ENCODE measurements at regions not wholly inside any gene's neighbourhood (a gene's known extent, or its start where the extent isn't known, plus 50 kb on each side); places are given as distances from the start of the nearest gene placed in this dataset.

- TF ChIP-seq TAF1 (IDR thresholded peaks at IDR 0.05; ENCODE audit: low read depth) (no peak), USF1 (IDR thresholded peaks at IDR 0.05) (no peak), REST (IDR thresholded peaks at IDR 0.05; ENCODE audit: low read depth) (no peak), TCF12 (IDR thresholded peaks at IDR 0.05; ENCODE audit: low read depth) (no peak), RAD21 (IDR thresholded peaks at IDR 0.05; ENCODE audit: low read depth) (no peak), YY1 (IDR thresholded peaks at IDR 0.05; ENCODE audit: low read depth) (no peak), MAX (IDR thresholded peaks at IDR 0.05) (no peak), ZBTB7A (IDR thresholded peaks at IDR 0.05; ENCODE audit: low read depth) (no peak), NFIC (IDR thresholded peaks at IDR 0.05) (no peak)
Measured at GRCh38 chr3:76509179-76509830, 530.6 kb upstream of the ROBO2 start.

DNA sequence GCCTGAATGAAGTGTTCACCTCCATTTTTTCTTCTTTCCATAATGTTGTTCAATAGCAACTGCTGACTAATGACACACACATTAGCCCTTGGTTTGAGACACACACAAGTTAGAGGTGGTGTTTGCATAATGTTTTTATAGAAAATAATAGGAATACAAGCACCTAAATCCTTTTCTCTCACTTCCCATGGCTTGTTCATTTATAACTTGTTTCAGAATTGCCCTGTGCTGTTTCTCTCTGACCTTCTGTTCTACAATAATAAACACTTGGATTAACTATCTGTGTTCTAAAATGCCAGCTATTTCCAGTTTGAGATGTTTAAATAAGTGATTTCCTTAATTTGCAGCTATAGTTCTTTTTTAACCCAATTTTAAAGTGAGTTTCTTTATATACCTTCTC is 525.1 kb upstream of the ROBO2 start:
- no peak for TF ChIP-seq CEBPB (IDR thresholded peaks at IDR 0.05)
- TF ChIP-seq YY1 (IDR thresholded peaks at IDR 0.05; ENCODE audit: low read depth): no peak
- TF ChIP-seq FOXM1 (IDR thresholded peaks at IDR 0.05; ENCODE audit: borderline replicate concordance, low read depth): no peak
- TF ChIP-seq RAD21 (IDR thresholded peaks at IDR 0.05; ENCODE audit: low read depth): no peak
- no peak for TF ChIP-seq EP300 (IDR thresholded peaks at IDR 0.05; ENCODE audit: borderline replicate concordance)
- no peak for TF ChIP-seq REST (IDR thresholded peaks at IDR 0.05; ENCODE audit: low read depth)
- TF ChIP-seq MAX (IDR thresholded peaks at IDR 0.05): no peak
- no peak for TF ChIP-seq ZBTB7A (IDR thresholded peaks at IDR 0.05; ENCODE audit: low read depth)
- TF ChIP-seq EGR1 (IDR thresholded peaks at IDR 0.05): no peak
- no peak for TF ChIP-seq USF1 (IDR thresholded peaks at IDR 0.05)
- TF ChIP-seq TEAD4 (IDR thresholded peaks at IDR 0.05): no peak
- no peak for TF ChIP-seq TAF1 (IDR thresholded peaks at IDR 0.05; ENCODE audit: low read depth)
- TF ChIP-seq TCF12 (IDR thresholded peaks at IDR 0.05; ENCODE audit: low read depth): no peak
- TF ChIP-seq NFIC (IDR thresholded peaks at IDR 0.05): no peak

GRCh38 chr3:76523337-76523736 is 516.6 kb upstream of the ROBO2 start:
- TF ChIP-seq REST (IDR thresholded peaks at IDR 0.05; ENCODE audit: low read depth) (no peak), ZBTB7A (IDR thresholded peaks at IDR 0.05; ENCODE audit: low read depth) (no peak), USF1 (IDR thresholded peaks at IDR 0.05) (no peak), EP300 (IDR thresholded peaks at IDR 0.05; ENCODE audit: borderline replicate concordance) (no peak)

DNA sequence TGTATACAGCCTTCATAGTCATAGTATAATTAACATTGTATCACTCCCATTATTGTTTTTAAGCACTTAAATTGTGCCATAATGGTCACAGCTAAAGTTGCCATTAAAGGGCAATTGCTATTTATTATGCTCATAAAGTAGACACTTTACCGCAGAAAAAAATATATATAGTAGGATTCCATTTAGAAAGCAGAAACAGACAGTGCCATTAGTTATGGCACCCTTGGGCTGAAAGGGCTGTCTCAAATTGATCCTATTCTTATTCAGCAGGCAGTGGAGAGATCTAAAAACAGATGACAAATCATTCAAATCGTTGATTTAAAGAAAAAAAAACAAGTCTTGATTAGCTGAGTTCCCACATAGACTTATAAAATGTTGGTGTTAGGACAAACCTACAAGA is 514.2 kb upstream of the ROBO2 start:
- no peak for TF ChIP-seq EGR1 (IDR thresholded peaks at IDR 0.05)
- no peak for TF ChIP-seq YY1 (IDR thresholded peaks at IDR 0.05; ENCODE audit: low read depth)

DNA sequence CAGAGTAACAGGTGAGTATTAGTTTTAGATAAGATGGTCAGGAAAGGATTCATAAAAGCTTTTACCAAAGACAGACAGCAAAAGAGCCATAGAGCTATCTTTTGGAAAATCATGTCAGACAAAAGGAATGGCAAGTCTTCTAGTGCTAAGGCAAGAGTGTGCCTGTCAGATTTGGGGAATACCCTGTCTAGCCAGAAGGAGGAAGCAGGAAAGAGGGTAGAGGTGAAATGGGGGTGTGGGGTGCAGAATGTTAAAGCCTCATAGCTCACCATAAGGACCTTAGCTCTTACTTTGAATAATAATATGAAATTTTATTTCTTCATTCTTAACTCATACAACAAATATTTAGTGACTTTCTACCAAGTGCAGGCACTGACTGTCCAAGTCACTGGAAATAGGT is 512.1 kb upstream of the ROBO2 start:
- TF ChIP-seq RAD21 (IDR thresholded peaks at IDR 0.05; ENCODE audit: low read depth) (no peak), TAF1 (IDR thresholded peaks at IDR 0.05; ENCODE audit: low read depth) (no peak), NFIC (IDR thresholded peaks at IDR 0.05) (no peak), ZBTB7A (IDR thresholded peaks at IDR 0.05; ENCODE audit: low read depth) (no peak), YY1 (IDR thresholded peaks at IDR 0.05; ENCODE audit: low read depth) (no peak), EGR1 (IDR thresholded peaks at IDR 0.05) (no peak), USF1 (IDR thresholded peaks at IDR 0.05) (no peak), REST (IDR thresholded peaks at IDR 0.05; ENCODE audit: low read depth) (no peak), CREB1 (IDR thresholded peaks at IDR 0.05; ENCODE audit: low read depth) (no peak), FOXM1 (IDR thresholded peaks at IDR 0.05; ENCODE audit: borderline replicate concordance, low read depth) (no peak), TCF12 (IDR thresholded peaks at IDR 0.05; ENCODE audit: low read depth) (no peak), TEAD4 (IDR thresholded peaks at IDR 0.05) (no peak), CEBPB (IDR thresholded peaks at IDR 0.05) (no peak), MAX (IDR thresholded peaks at IDR 0.05) (no peak)
